SJSA1 (cell line): ENCODE measurements at regions not wholly inside any gene's neighbourhood (a gene's known extent, or its start where the extent isn't known, plus 50 kb on each side); places are given as distances from the start of the nearest gene placed in this dataset.

Source experiments
- DNase-seq, 2 experiments: peaks; one replicate each; pipeline ENCODE4 v3.0.0-alpha.2; 2015 to 2020; ENCODE audit warnings: low spot score in 2 of 2, low read depth in 1 of 2
- H3K27ac ChIP-seq: fragments of 250-450 bp; sonication (Bioruptor Pico); 2 replicates; pipeline ENCODE4 v1.5.1; 2020; ENCODE audit warnings: mild to moderate bottlenecking, moderate library complexity
- H3K27me3 ChIP-seq: fragments of 250-450 bp; sonication (Bioruptor Pico); replicated peaks from 2 replicates; pipeline ENCODE4 v1.5.1; 2020; ENCODE audit warnings: mild to moderate bottlenecking, moderate library complexity
- H3K36me3 ChIP-seq: fragments of 250-450 bp; sonication (Bioruptor Pico); 2 replicates; pipeline ENCODE4 v1.5.1; 2020; ENCODE audit warnings: mild to moderate bottlenecking
- H3K4me1 ChIP-seq: fragments of 250-450 bp; sonication (Bioruptor Pico); replicated peaks from 2 replicates; pipeline ENCODE4 v1.6.1; 2021; ENCODE audit warnings: mild to moderate bottlenecking
- H3K4me3 ChIP-seq: fragments of 250-450 bp; sonication (Bioruptor Pico); 2 replicates; pipeline ENCODE4 v1.5.1; 2020; ENCODE audit warnings: mild to moderate bottlenecking
- H3K9me3 ChIP-seq: fragments of 250-450 bp; sonication (Bioruptor Pico); replicated peaks from 2 replicates; pipeline ENCODE4 v1.5.1; 2020; ENCODE audit warnings: mild to moderate bottlenecking

DNA sequence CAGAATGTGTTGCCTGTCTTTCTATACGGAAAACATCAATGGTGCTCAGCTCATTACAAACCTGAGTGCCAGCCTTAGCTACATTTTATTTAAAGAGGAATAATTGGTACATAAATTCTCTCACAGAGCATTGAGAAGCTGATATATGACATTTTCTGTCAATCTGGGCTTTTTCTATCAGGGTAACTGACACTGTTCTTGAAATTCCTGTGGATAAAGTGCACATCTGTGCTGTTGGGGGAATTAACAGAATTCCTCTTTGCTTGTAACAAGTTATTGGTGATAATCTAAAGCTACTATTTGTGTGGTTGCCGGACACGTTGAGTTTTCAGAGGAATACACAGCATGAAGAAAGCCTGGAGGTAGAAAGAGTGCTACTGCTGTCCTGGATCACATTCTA lies 668.6 kb downstream of the SORCS1 start:
- H3K9me3 ChIP-seq = no peaks in the 10 kb centered on the region; the same call in 1 of the 2 replicates
- H3K27ac ChIP-seq = no peak overlapping the region
- no peak overlapping the region for H3K4me3 ChIP-seq
- no peak for DNase-seq
- no peaks in the 10 kb centered on the region for H3K27me3 ChIP-seq
- H3K36me3 ChIP-seq = no peaks in the 10 kb centered on the region
- H3K4me1 ChIP-seq = no peaks in the 10 kb centered on the region

DNA sequence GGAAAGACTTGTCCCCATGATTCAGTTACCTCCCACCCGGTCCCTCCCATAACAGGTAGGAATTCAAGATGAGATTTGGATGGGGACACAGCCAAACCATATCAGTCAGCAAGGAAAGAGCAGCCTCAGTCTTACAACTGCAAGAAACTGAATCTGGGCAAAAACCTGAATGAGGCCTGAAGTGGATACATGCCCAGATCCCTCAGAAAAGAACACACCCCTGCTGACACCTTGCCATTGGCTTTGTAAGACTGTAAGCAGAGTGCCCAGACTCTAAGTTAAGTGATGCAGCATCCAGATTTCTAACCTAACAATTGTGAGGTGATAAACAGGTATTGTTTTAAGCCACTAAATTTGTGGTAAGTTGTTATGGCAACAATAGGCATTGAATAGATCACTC lies 670.8 kb downstream of the SORCS1 start:
- H3K4me1 ChIP-seq = no peaks in the 10 kb centered on the region
- no peak for DNase-seq
- H3K4me3 ChIP-seq = no peak overlapping the region
- no peak overlapping the region for H3K27ac ChIP-seq
- H3K36me3 ChIP-seq = no peaks in the 10 kb centered on the region
- no peaks in the 10 kb centered on the region for H3K27me3 ChIP-seq
- no peaks in the 10 kb centered on the region; the same call in 1 of the 2 replicates for H3K9me3 ChIP-seq

DNA sequence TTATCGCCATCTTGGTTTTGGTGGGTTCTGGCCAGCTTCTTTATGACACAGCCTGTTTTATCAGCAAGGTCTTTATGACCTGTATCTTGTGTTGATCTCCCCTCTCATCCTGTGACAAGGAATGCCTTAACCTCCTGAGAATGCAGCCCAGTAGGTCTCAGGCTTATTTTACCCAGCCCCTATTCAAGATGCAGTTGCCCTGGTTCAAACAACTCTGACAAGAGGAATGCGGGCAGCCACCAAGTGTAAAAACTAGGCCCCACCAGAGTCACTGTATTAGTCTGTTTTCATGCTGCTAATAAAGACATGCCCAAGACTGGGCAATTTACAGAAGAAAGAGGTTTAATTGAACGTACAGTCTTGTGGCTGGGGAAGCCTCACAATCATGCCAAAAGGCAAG lies 671.3 kb downstream of the SORCS1 start:
- H3K4me1 ChIP-seq = no peaks in the 10 kb centered on the region
- H3K27me3 ChIP-seq = no peaks in the 10 kb centered on the region
- H3K9me3 ChIP-seq = no peaks in the 10 kb centered on the region; the same call in 1 of the 2 replicates
- H3K27ac ChIP-seq = no peak overlapping the region
- no peak for DNase-seq
- H3K36me3 ChIP-seq = no peaks in the 10 kb centered on the region
- H3K4me3 ChIP-seq = no peak overlapping the region

DNA sequence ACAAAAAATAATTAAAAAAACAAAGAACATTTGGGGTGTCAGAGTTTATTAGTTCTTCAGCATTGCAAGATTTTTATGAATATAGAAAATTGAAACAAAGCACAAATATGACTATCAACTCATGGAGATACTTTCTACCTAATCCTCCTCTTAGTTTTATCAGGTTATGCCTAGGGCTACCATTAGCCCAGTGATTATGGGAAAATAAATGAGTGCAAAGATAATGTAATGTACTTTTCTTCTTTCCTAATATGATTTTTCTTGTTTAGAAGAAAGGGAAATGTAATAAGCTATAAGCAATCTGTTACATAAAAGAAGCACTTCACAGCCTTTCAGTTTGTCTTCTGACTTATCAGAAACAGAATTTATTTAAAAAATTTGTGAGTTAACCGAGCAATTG lies 676.8 kb downstream of the SORCS1 start:
- H3K27ac ChIP-seq = no peak overlapping the region
- no peaks in the 10 kb centered on the region for H3K27me3 ChIP-seq
- no peak for DNase-seq
- no peaks in the 10 kb centered on the region for H3K4me1 ChIP-seq
- no peaks in the 10 kb centered on the region for H3K36me3 ChIP-seq
- H3K4me3 ChIP-seq = no peak overlapping the region
- H3K9me3 ChIP-seq = no peaks in the 10 kb centered on the region

DNA sequence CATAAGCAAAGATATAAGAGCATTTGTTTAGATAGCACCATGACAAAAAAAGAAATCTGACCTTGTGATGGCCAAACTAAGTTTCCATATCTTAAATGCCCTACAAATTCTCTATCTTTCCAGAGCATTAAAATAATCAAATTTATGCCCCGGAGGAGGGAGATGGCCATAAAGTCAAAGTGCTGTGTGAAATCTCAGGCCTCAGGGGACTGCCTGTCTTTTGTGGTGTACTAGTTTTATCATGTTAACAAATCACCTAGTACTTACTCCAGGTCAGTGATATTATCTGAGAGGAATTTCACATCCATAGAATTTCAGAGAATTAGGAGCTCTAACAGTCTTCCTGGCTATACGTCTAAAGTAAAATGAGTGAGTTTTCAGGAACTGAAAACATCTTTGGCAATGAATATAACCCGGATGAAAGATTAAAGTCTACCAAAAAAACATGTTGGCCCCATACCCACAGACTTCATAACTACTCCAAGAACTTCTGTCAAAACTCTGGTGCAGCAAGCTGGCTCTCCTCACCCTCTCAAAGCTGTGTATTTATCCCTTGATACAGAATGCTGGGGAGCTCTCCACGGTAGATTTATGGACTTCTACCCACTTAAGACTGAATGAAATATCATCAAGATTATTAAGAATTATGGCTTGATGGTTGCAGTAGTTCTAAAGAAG lies 682.8 kb downstream of the SORCS1 start:
- Histone ChIP-seq H3K4me3 (no peak overlapping the region), H3K27me3 (no peaks in the 10 kb centered on the region), H3K27ac (no peak overlapping the region), H3K4me1 (no peaks in the 10 kb centered on the region), H3K9me3 (no peaks in the 10 kb centered on the region), H3K36me3 (no peaks in the 10 kb centered on the region)
- no peak for DNase-seq

DNA sequence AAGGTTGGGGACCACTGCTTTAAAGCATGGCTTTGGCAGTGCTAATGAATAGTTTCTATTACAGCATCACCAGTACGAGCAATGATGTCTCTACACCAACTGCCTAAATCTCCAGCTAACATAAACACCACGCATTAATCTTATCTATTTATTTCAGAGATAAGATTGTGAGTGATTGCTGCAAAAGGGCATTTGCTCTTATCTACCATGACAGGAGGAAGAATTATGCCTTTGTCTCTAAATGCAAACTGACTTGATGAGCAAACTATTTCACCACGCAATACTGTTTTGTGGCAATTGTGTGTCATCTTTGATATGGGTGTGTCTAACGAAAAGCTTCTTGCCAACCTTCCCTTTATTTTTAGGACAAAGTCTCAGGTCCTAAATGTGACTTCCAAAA lies 684.9 kb downstream of the SORCS1 start:
- H3K4me3 ChIP-seq = no peak overlapping the region
- no peaks in the 10 kb centered on the region for H3K4me1 ChIP-seq
- H3K27ac ChIP-seq = no peak overlapping the region
- no peak for DNase-seq
- H3K27me3 ChIP-seq = no peaks in the 10 kb centered on the region
- H3K36me3 ChIP-seq = no peaks in the 10 kb centered on the region
- no peaks in the 10 kb centered on the region for H3K9me3 ChIP-seq

DNA sequence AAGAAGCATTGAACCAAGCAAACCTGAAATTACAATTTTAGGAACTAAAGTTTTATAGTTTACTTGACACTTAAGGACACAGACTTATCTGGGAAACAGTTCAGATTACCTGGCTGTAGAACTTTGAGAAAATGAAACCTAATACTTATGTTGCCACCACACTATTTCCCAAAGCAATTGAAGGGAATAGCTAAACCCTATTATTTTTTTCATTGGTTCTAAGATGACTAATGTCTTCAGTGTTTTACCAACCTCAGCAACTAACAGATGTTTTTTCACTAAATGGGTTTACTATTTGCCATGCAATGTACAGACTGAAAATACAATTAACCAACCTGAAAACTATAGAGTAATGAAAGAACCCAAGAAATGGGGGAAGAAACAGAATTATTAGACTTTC lies 689.6 kb downstream of the SORCS1 start:
- no peak for DNase-seq

DNA sequence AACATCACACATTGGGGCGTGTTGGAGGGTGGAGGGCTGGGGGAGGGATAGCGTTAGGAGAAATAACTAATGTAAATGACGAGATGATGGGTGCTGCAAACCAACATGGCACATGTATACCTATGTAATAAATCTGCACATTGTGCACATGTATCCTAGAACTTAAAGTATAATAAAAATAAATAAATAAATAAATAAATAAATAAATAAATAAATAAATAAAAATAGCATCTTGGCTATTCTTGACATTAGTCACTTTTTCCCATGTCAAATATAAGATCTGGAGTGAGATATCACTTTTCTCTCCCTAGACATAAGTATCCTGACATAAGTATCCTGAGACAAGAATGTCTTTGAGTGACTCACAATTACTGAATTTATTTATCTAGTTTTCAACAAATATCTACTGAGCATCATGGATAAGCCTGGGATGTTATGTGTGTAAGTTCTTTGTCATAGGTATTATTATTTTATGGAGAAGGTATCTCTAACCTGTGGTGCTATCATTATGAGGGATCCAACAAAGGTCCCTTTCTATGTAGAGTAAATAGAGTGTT lies 691.3 kb downstream of the SORCS1 start:
- H3K9me3 ChIP-seq = no peaks in the 10 kb centered on the region; the same call in 1 of the 2 replicates
- H3K4me3 ChIP-seq = no peak overlapping the region
- H3K36me3 ChIP-seq = no peaks in the 10 kb centered on the region
- no peak for DNase-seq
- no peaks in the 10 kb centered on the region for H3K27me3 ChIP-seq
- no peak overlapping the region for H3K27ac ChIP-seq
- H3K4me1 ChIP-seq = no peaks in the 10 kb centered on the region

More for the DNA sequence above, 689.6 kb downstream of the SORCS1 start:
- no peaks in the 10 kb centered on the region for H3K9me3 ChIP-seq
- no peaks in the 10 kb centered on the region for H3K36me3 ChIP-seq
- no peak overlapping the region for H3K4me3 ChIP-seq
- H3K27ac ChIP-seq = no peak overlapping the region
- no peaks in the 10 kb centered on the region for H3K27me3 ChIP-seq
- H3K4me1 ChIP-seq = no peaks in the 10 kb centered on the region

DNA sequence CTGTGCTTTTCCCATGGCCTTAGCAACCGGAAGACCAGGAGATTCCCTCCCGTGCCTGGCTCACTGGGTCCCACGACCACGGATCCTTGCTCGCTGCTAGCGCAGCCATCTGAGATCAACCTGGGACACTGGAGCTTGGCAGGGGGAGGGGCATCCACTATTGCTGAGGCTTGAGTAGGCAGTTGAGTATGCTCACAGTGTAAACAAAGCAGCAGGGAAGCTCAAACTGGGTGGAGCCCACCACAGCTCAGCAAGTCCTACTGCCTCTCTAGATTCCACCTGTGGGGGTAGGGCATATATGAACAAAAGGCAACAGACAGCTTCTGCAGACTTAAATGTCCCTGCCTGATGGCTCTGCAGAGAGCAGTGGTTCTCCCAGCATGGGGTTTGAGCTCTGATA lies 697.0 kb downstream of the SORCS1 start:
- no peak for DNase-seq
- Histone ChIP-seq H3K4me1 (no peaks in the 10 kb centered on the region), H3K4me3 (no peak overlapping the region), H3K27me3 (no peaks in the 10 kb centered on the region), H3K27ac (no peak overlapping the region), H3K36me3 (no peaks in the 10 kb centered on the region), H3K9me3 (no peaks in the 10 kb centered on the region; the same call in 1 of the 2 replicates)

DNA sequence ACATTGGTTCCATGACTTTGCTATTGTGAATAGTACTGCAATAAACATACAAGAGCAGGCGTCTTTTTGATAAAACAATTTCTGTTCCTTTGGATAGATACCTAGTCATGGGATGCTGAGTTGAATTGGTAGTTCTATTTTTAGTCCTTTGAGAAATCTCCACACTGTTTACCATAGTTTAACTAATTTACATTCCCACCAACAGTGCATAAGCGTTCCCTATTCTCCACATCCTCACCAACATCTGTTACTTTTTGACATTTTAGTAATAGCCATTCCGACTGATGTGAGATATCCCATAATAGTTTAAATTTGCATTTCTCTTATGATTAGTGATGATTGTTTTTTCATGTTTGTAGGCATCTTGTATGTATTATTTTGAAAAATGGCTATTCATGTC lies 707.0 kb downstream of the SORCS1 start:
- H3K4me3 ChIP-seq = no peak overlapping the region
- H3K27me3 ChIP-seq = no peaks in the 10 kb centered on the region
- H3K4me1 ChIP-seq = no peaks in the 10 kb centered on the region
- no peaks in the 10 kb centered on the region for H3K36me3 ChIP-seq
- DNase-seq = no peak
- no peak overlapping the region for H3K27ac ChIP-seq
- no peaks in the 10 kb centered on the region for H3K9me3 ChIP-seq

DNA sequence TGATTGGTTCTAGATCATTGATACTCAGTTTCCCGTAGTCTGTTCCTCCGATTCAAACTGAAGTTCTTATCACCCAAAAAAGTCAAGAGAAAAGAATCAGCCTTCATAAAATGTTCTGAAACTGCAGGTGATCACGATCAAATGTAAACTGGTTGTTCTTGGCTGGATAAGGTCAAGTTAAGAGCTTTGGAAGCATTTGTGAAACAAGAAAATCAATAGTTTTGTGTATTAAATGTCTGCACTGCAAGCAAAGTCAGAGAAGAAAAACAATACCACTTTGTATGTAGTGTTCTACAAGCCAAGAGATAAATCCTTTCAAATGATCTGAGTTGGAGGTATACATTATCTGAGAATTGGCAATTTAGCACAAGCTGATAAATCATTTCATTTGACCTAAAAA lies 710.3 kb downstream of the SORCS1 start:
- no peak for DNase-seq
- Histone ChIP-seq H3K27ac (no peak overlapping the region), H3K36me3 (no peaks in the 10 kb centered on the region), H3K9me3 (no peaks in the 10 kb centered on the region), H3K4me1 (no peaks in the 10 kb centered on the region), H3K27me3 (no peaks in the 10 kb centered on the region), H3K4me3 (no peak overlapping the region)

DNA sequence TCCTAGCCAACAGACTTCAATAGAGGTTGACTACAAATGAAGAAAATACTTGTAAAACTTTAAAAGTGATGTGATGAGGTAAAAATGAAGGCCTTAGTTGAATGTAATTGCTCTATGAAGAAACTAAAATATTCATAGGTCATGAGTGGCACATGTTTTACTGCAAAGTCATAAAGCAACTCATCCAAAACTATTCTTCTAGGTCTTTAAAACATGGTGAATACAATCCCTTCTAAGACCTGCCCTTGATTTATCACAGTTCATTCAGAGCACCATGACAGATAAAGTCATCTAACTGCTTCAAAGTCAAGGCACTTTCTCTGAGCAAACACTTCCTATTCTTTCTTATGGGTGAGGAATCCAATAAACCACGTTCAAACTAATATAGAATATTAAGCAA lies 713.5 kb downstream of the SORCS1 start:
- no peaks in the 10 kb centered on the region for H3K27me3 ChIP-seq
- H3K9me3 ChIP-seq = no peaks in the 10 kb centered on the region
- H3K36me3 ChIP-seq = no peaks in the 10 kb centered on the region
- no peaks in the 10 kb centered on the region for H3K4me1 ChIP-seq
- H3K4me3 ChIP-seq = no peak overlapping the region
- no peak for DNase-seq
- no peak overlapping the region for H3K27ac ChIP-seq

DNA sequence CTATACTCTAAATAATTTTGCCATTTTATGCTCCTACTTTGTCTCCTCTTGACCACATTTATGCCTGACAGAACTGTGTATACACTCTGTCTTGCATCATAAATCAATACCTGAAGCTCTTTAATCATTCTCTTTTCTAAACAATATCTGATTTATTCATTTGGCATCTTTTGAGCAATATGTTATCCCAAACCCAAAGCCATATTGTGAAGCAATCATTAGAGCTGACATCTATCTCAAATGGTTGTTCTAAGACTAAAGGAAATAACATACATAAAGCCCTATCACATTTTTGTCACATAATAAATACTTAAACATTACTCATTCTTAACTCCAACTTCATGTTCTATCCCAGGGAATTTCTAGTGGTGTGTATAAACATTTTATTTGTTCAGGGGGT lies 717.6 kb downstream of the SORCS1 start:
- H3K4me1 ChIP-seq = no peaks in the 10 kb centered on the region
- no peak overlapping the region for H3K27ac ChIP-seq
- H3K4me3 ChIP-seq = no peak overlapping the region
- no peaks in the 10 kb centered on the region for H3K36me3 ChIP-seq
- no peaks in the 10 kb centered on the region for H3K9me3 ChIP-seq
- no peaks in the 10 kb centered on the region for H3K27me3 ChIP-seq
- DNase-seq = no peak

DNA sequence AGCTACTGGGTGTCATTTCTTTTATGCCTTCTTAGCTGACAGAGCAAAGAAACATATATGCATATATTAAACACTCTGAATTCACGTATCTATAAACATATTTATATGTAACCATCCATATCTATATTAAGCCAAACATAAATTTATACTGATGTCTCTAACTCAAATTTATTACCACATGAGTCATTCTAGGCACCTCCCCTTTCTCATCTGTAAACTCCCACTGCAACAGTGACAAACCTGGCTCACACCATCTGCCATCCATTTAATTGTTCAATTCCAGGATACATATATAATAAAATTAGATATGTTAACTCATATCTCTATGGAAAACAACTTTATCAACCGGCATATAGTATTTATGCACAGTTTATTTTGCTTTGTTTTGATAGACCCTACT lies 722.3 kb downstream of the SORCS1 start:
- Histone ChIP-seq H3K9me3 (no peaks in the 10 kb centered on the region), H3K27ac (no peak overlapping the region), H3K36me3 (no peaks in the 10 kb centered on the region)

DNA sequence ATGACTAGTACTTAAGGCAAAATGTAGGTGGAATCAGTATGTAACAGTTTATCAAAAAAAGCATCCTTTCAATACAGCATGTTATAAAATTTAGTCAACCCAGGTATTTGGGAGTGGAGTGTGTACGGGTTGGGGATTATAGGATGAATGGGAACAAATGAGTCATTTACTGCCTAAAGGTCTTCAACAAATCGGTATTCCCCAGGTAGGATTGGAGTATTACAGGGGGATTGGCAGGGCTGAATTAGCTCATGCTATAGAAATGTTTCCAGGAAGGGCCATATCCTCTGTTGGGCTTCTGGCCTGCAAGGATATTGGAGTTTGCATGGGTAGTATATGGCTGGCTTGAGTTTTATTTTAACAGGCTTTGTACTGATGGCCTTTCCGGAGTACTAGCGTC lies 723.7 kb downstream of the SORCS1 start:
- no peak for DNase-seq
- Histone ChIP-seq H3K27ac (no peak overlapping the region), H3K36me3 (no peaks in the 10 kb centered on the region)

More for the DNA sequence above, 722.3 kb downstream of the SORCS1 start:
- H3K4me1 ChIP-seq = no peaks in the 10 kb centered on the region
- no peaks in the 10 kb centered on the region for H3K27me3 ChIP-seq
- no peak overlapping the region for H3K4me3 ChIP-seq
- no peak for DNase-seq

More for the DNA sequence above, 723.7 kb downstream of the SORCS1 start:
- no peaks in the 10 kb centered on the region for H3K9me3 ChIP-seq
- no peaks in the 10 kb centered on the region for H3K4me1 ChIP-seq
- no peaks in the 10 kb centered on the region for H3K27me3 ChIP-seq
- H3K4me3 ChIP-seq = no peak overlapping the region
